ENCODE measurements at regions not wholly inside any gene's neighbourhood (a gene's known extent, or its start where the extent isn't known, plus 50 kb on each side); places are given as distances from the start of the nearest gene placed in this dataset.
"Not testable (repeated sequence)": the region's sequence is repeated elsewhere in the genome, so short reads cannot be mapped to it uniquely, and the experiment has no call there.

- DNase-seq = no peak
Measured at GRCh38 chr12:46538976-46539375, 166.4 kb upstream of the SLC38A2 start.

- no peak for DNase-seq
Measured at GRCh38 chr12:46537387-46537955, 164.9 kb upstream of the SLC38A2 start.

GRCh38 chr12:46536316-46536715, 163.7 kb upstream of the SLC38A2 start:
- not testable (repeated sequence) for DNase-seq

GRCh38 chr12:46535907-46536306, 163.3 kb upstream of the SLC38A2 start:
- no peak for DNase-seq

- no peak for DNase-seq
Measured at GRCh38 chr12:46535376-46535775, 162.8 kb upstream of the SLC38A2 start.

GRCh38 chr12:46534327-46534840, 161.8 kb upstream of the SLC38A2 start:
- DNase-seq = no peak

- DNase-seq = no peak
Measured at GRCh38 chr12:46533723-46534122, 161.2 kb upstream of the SLC38A2 start.

- DNase-seq = no peak
Measured at GRCh38 chr12:46531804-46532203, 159.2 kb upstream of the SLC38A2 start.

- DNase-seq = no peak
Measured at GRCh38 chr12:46531059-46531785, 158.6 kb upstream of the SLC38A2 start.

- DNase-seq = no peak
Measured at GRCh38 chr12:46530373-46531056, 157.9 kb upstream of the SLC38A2 start.

GRCh38 chr12:46526233-46526632, 153.7 kb upstream of the SLC38A2 start:
- DNase-seq = no peak

- DNase-seq = no peak
Measured at GRCh38 chr12:46524778-46525177, 152.2 kb upstream of the SLC38A2 start.

- no peak for DNase-seq
Measured at GRCh38 chr12:46523863-46524770, 151.5 kb upstream of the SLC38A2 start.

- DNase-seq = no peak
Measured at GRCh38 chr12:46523446-46523845, 150.9 kb upstream of the SLC38A2 start.

- no peak for DNase-seq
Measured at GRCh38 chr12:46522071-46522470, 149.5 kb upstream of the SLC38A2 start.

- no peak for DNase-seq
Measured at GRCh38 chr12:46521145-46521544, 148.6 kb upstream of the SLC38A2 start.

GRCh38 chr12:46519407-46519806, 146.8 kb upstream of the SLC38A2 start:
- no peak for DNase-seq

GRCh38 chr12:46518729-46519128, 146.2 kb upstream of the SLC38A2 start:
- DNase-seq = no peak

- DNase-seq = no peak
Measured at GRCh38 chr12:46518169-46518568, 145.6 kb upstream of the SLC38A2 start.

GRCh38 chr12:46517579-46517962, 145.0 kb upstream of the SLC38A2 start:
- no peak for DNase-seq

- no peak for DNase-seq
Measured at GRCh38 chr12:46516933-46517578, 144.5 kb upstream of the SLC38A2 start.

GRCh38 chr12:46516238-46516932, 143.8 kb upstream of the SLC38A2 start:
- DNase-seq = no peak
